HEK293T (cell line): ENCODE measurements at regions not wholly inside any gene's neighbourhood (a gene's known extent, or its start where the extent isn't known, plus 50 kb on each side); places are given as distances from the start of the nearest gene placed in this dataset.

ENCODE experiments used
- ARNT ChIP-seq: fragments of 450-650 bp; IDR thresholded peaks from 2 replicates; pipeline ENCODE4 v1.6.1; 2017; ENCODE audit warnings: mild to moderate bottlenecking
- ELF4 ChIP-seq: fragments of 450-650 bp; IDR thresholded peaks from 2 replicates; pipeline ENCODE4 v1.6.1; 2017; ENCODE audit warnings: antibody characterized with exemption
- SP1 ChIP-seq: fragments of 450-650 bp; IDR thresholded peaks from 2 replicates; pipeline ENCODE4 v1.6.1; 2017

- no peak for TF ChIP-seq ARNT
- TF ChIP-seq ELF4: no peak
- no peak for TF ChIP-seq SP1
These were observed 478.9 kb downstream of the CNTN6 start for GRCh38 chr3:1571736-1572135.
